Activated CD8-positive, alpha-beta T cell treated with anti-CD3 and anti-CD28 coated beads for 36 hours (primary cell): ENCODE measurements at regions not wholly inside any gene's neighbourhood (a gene's known extent, or its start where the extent isn't known, plus 50 kb on each side); places are given as distances from the start of the nearest gene placed in this dataset.
"Not testable (repeated sequence)": the region's sequence is repeated elsewhere in the genome, so short reads cannot be mapped to it uniquely, and the experiment has no call there.

Source experiments
- ATAC-seq: fragments of 200-7000 bp; cut with Tn5 transposase; one replicate; pipeline ENCODE4 v1.10.0; 2021; ENCODE audit warnings: mild to moderate bottlenecking, moderate library complexity
- CTCF ChIA-PET: fragments of 350-600 bp; sonication (Branson Sonifier 250); formaldehyde crosslinking; loops from one replicate; lab custom pipeline; 2021; ENCODE audit warnings: antibody characterized with exemption; lab: Charles Lee
- POLR2A ChIA-PET: fragments of 350-600 bp; sonication (Branson Sonifier 250); formaldehyde crosslinking; loops from one replicate; lab custom pipeline; 2021; ENCODE audit warnings: antibody characterized with exemption; lab: Charles Lee
- DNase-seq: peaks from one replicate; pipeline ENCODE4 v3.0.0-alpha.2; 2020
- H3K27ac Mint-ChIP-seq: one replicate; pipeline ENCODE4 v1.8.0; 2021; ENCODE audit warnings: mild to moderate bottlenecking, mixed read lengths
- H3K27me3 Mint-ChIP-seq: one replicate; pipeline ENCODE4 v1.8.0; 2021; ENCODE audit warnings: mixed read lengths
- H3K36me3 Mint-ChIP-seq: one replicate; pipeline ENCODE4 v1.8.0; 2021; ENCODE audit warnings: low read depth, mixed read lengths
- H3K4me1 Mint-ChIP-seq: one replicate; pipeline ENCODE4 v1.8.0; 2021; ENCODE audit warnings: low read depth, mixed read lengths
- H3K4me3 Mint-ChIP-seq: one replicate; pipeline ENCODE4 v1.8.0; 2021; ENCODE audit warnings: mild to moderate bottlenecking, moderate library complexity, mixed read lengths
- H3K9me3 Mint-ChIP-seq: one replicate; pipeline ENCODE4 v1.8.0; 2021; ENCODE audit warnings: mixed read lengths
- CTCF ChIP-seq: fragments of 200-600 bp; IDR thresholded peaks from one replicate; pipeline ENCODE4 v1.8.0; 2022; ENCODE audit warnings: antibody characterized with exemption, mild to moderate bottlenecking
- intact Hi-C: fragments of 100-400 bp; cut with micrococcal nuclease; formaldehyde crosslinking; loops from one replicate; pipeline ENCODE4 v1.10.0; 2022

GRCh38 chr13:65336916-65337315, 1893.2 kb downstream of the PCDH9 start:
- Mint-ChIP-seq H3K36me3 (no peaks in the 10 kb centered on the region), H3K27ac (no peak overlapping the region), H3K9me3 (peaks cover 2% of the 10 kb centered on the region), H3K4me3 (no peak overlapping the region), H3K4me1 (no peaks in the 10 kb centered on the region), H3K27me3 (no peaks in the 10 kb centered on the region)
- ChIA-PET POLR2A (no interaction called here), CTCF (no interaction called here)
- DNase-seq (no peak), ATAC-seq (no peak)
- no peak for TF ChIP-seq CTCF
- intact Hi-C loops = no loop called here

- intact Hi-C loops = no loop called here
- Mint-ChIP-seq H3K36me3 (no peaks in the 10 kb centered on the region), H3K4me1 (no peaks in the 10 kb centered on the region), H3K4me3 (no peak overlapping the region), H3K9me3 (peaks cover 2% of the 10 kb centered on the region), H3K27ac (no peak overlapping the region), H3K27me3 (no peaks in the 10 kb centered on the region)
- no peak for DNase-seq
- no peak for ATAC-seq
- POLR2A ChIA-PET = no interaction called here
- no peak for TF ChIP-seq CTCF
- CTCF ChIA-PET = no interaction called here
These were observed 1893.9 kb downstream of the PCDH9 start for GRCh38 chr13:65336087-65336749.

- Mint-ChIP-seq H3K36me3 (no peaks in the 10 kb centered on the region), H3K9me3 (peaks cover 7% of the 10 kb centered on the region), H3K4me1 (no peaks in the 10 kb centered on the region), H3K27ac (no peak overlapping the region), H3K27me3 (no peaks in the 10 kb centered on the region), H3K4me3 (no peak overlapping the region)
- CTCF ChIA-PET = no interaction called here
- no peak for TF ChIP-seq CTCF
- intact Hi-C loops = no loop called here
- ATAC-seq (no peak), DNase-seq (no peak)
- POLR2A ChIA-PET = no interaction called here
These were observed 1899.4 kb downstream of the PCDH9 start for GRCh38 chr13:65330691-65331090.

GRCh38 chr13:65330287-65330686, 1899.8 kb downstream of the PCDH9 start:
- POLR2A ChIA-PET = no interaction called here
- TF ChIP-seq CTCF = no peak
- H3K9me3 Mint-ChIP-seq = peaks cover 7% of the 10 kb centered on the region
- H3K4me3 Mint-ChIP-seq = no peak overlapping the region
- H3K27me3 Mint-ChIP-seq = no peaks in the 10 kb centered on the region
- no peak overlapping the region for H3K27ac Mint-ChIP-seq
- no peaks in the 10 kb centered on the region for H3K4me1 Mint-ChIP-seq
- CTCF ChIA-PET = no interaction called here
- H3K36me3 Mint-ChIP-seq = no peaks in the 10 kb centered on the region
- DNase-seq (no peak), ATAC-seq (no peak)
- intact Hi-C loops = no loop called here

GRCh38 chr13:65323192-65323591, 1906.9 kb downstream of the PCDH9 start:
- intact Hi-C loops, ATAC-seq, DNase-seq, H3K27ac Mint-ChIP-seq, H3K27me3 Mint-ChIP-seq, H3K36me3 Mint-ChIP-seq, POLR2A ChIA-PET, H3K4me1 Mint-ChIP-seq, CTCF ChIA-PET, H3K9me3 Mint-ChIP-seq, H3K4me3 Mint-ChIP-seq: not testable (repeated sequence)

- H3K27me3 Mint-ChIP-seq, H3K27ac Mint-ChIP-seq, CTCF ChIA-PET: not testable (repeated sequence)
These were observed 1908.7 kb downstream of the PCDH9 start for GRCh38 chr13:65321423-65321822.

More at GRCh38 chr13:65321423-65321822, 1908.7 kb downstream of the PCDH9 start:
- POLR2A ChIA-PET, intact Hi-C loops, ATAC-seq, DNase-seq, H3K36me3 Mint-ChIP-seq, H3K4me3 Mint-ChIP-seq, H3K9me3 Mint-ChIP-seq, H3K4me1 Mint-ChIP-seq: not testable (repeated sequence)
